NCI-H1436 (cell line): ENCODE measurements at regions not wholly inside any gene's neighbourhood (a gene's known extent, or its start where the extent isn't known, plus 50 kb on each side); places are given as distances from the start of the nearest gene placed in this dataset.

Experiments
- DNase-seq: peaks from one replicate; lab custom pipeline; 2025; lab: John Stamatoyannopoulos, UW

- no peak for DNase-seq
These were observed 99.5 kb downstream of the FAM76B start for GRCh38 chr11:95690100-95690499.

- no peak for DNase-seq
These were observed 100.9 kb downstream of the FAM76B start for GRCh38 chr11:95688501-95689222.

- no peak for DNase-seq
These were observed 101.6 kb downstream of the FAM76B start for GRCh38 chr11:95688015-95688414.

- DNase-seq = no peak
These were observed 103.3 kb downstream of the FAM76B start for GRCh38 chr11:95686265-95686664.

- DNase-seq = no peak
These were observed 104.9 kb downstream of the FAM76B start for GRCh38 chr11:95684701-95685100.

- DNase-seq = no peak
These were observed 105.4 kb downstream of the FAM76B start for GRCh38 chr11:95684170-95684569.

- DNase-seq = no peak
These were observed 107.0 kb downstream of the FAM76B start for GRCh38 chr11:95682552-95682951.

- no peak for DNase-seq
These were observed 109.2 kb downstream of the FAM76B start for GRCh38 chr11:95680169-95680929.

GRCh38 chr11:95678988-95679387 is 110.6 kb downstream of the FAM76B start:
- DNase-seq = no peak

GRCh38 chr11:95676308-95676707 is 113.3 kb downstream of the FAM76B start:
- no peak for DNase-seq

- DNase-seq = no peak
These were observed 114.0 kb downstream of the FAM76B start for GRCh38 chr11:95675585-95675984.

GRCh38 chr11:95674657-95675358 is 114.8 kb downstream of the FAM76B start:
- no peak for DNase-seq

- no peak for DNase-seq
These were observed 117.8 kb downstream of the FAM76B start for GRCh38 chr11:95671768-95672167.

- DNase-seq = no peak
These were observed 121.5 kb downstream of the FAM76B start for GRCh38 chr11:95668131-95668530.

- DNase-seq = no peak
These were observed 128.4 kb downstream of the FAM76B start for GRCh38 chr11:95661162-95661561.

GRCh38 chr11:95660038-95660437 is 129.5 kb downstream of the FAM76B start:
- DNase-seq = no peak

- no peak for DNase-seq
These were observed 130.5 kb downstream of the FAM76B start for GRCh38 chr11:95659088-95659487.

- DNase-seq = no peak
These were observed 134.0 kb downstream of the FAM76B start for GRCh38 chr11:95655536-95655935.

- no peak for DNase-seq
These were observed 135.9 kb downstream of the FAM76B start for GRCh38 chr11:95653680-95654079.

- DNase-seq = no peak
These were observed 136.5 kb downstream of the FAM76B start for GRCh38 chr11:95653099-95653498.

- DNase-seq = no peak
These were observed 137.5 kb downstream of the FAM76B start for GRCh38 chr11:95652002-95652472.

- DNase-seq = no peak
These were observed 139.3 kb downstream of the FAM76B start for GRCh38 chr11:95650276-95650675.

- no peak for DNase-seq
These were observed 141.7 kb downstream of the FAM76B start for GRCh38 chr11:95647871-95648270.
